ENCODE measurements at regions not wholly inside any gene's neighbourhood (a gene's known extent, or its start where the extent isn't known, plus 50 kb on each side); places are given as distances from the start of the nearest gene placed in this dataset.

DNA sequence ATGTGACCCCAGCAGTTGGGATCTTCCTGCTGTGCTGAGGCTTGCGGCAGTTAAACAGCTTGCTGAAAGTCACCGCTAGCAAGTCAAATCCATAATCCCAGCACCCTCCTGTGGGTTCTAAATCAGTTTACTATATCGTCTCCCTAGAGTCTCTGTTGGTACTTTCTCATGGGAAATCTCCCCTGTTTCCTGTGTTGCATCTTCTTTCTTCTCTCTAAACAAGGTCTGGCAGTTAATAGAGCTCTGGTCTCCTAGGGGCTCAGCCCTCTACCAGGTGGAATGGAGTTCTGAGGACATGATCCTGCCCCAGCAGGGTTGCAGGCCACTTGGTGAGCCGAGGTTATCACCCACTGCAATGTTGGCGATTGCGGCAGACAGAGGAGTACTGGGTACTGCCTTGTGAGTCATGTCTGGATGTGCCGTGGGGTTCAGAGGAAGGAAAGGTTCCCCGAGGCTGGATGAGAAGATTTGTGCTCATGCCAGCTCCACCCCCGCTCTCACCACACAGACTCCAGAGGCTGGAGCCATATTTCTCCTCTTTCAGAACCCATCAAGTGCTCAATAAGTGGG is 59.4 kb upstream of the SIX2 start:
- no peaks in the 10 kb centered on the region for H3K9me3 ChIP-seq
- H3K4me1 ChIP-seq, result no peaks in the 10 kb centered on the region
- no peaks in the 10 kb centered on the region for H3K36me3 ChIP-seq
- no peak overlapping the region for H3K27ac ChIP-seq
- no peak overlapping the region for H3K4me3 ChIP-seq
- ATAC-seq, result no peak
- peaks cover 51% of the 10 kb centered on the region for H3K27me3 ChIP-seq
- no peak for TF ChIP-seq POLR2AphosphoS5 (IDR thresholded peaks at IDR 0.05)
- no peak for TF ChIP-seq EP300 (IDR thresholded peaks at IDR 0.05)
- TF ChIP-seq, protein P1, sequence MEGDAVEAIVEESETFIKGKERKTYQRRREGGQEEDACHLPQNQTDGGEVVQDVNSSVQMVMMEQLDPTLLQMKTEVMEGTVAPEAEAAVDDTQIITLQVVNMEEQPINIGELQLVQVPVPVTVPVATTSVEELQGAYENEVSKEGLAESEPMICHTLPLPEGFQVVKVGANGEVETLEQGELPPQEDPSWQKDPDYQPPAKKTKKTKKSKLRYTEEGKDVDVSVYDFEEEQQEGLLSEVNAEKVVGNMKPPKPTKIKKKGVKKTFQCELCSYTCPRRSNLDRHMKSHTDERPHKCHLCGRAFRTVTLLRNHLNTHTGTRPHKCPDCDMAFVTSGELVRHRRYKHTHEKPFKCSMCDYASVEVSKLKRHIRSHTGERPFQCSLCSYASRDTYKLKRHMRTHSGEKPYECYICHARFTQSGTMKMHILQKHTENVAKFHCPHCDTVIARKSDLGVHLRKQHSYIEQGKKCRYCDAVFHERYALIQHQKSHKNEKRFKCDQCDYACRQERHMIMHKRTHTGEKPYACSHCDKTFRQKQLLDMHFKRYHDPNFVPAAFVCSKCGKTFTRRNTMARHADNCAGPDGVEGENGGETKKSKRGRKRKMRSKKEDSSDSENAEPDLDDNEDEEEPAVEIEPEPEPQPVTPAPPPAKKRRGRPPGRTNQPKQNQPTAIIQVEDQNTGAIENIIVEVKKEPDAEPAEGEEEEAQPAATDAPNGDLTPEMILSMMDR (IDR thresholded peaks at IDR 0.05), result no peak
- TF ChIP-seq POLR2A (IDR thresholded peaks at IDR 0.05), result no peak
- WGBS, 2 donors (ENCODE audit: low coverage in 1 of 2), result 80 to 93% methylated on average over 1 to 3 of the region's 9 CpGs

DNA sequence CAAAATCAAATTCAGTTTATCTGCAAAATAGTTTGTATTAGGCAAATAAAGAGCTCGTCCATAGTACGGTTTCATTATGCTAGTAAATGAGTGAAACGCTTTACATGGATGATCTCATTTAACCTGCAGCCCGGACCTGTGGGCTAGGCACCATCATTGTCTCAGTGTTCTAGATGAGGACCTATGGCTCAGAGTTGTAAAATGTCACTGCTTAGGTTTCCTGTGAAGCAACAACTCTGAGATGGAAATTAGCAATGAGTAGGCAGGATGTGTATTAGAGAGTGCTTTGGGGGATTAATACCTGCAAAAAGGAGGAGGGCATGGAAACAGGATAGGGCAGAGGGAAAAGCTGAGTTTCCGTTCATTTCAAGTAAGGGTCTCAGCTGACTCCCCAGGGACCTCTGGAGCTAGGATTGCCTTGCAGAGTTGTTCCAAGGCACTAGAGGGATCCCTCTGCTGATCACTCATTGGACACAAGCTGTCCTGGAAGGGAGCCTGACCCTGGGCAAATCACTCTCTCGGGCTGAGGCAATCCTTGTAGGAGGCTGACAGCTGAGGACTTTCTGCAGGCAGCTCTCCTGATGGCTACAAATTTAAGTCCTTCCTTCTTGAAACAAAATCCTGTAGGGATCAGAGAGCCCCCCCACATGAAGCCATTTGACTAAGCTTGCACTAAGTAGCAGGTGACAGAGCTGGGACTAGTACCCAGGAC is 58.8 kb upstream of the SIX2 start:
- ATAC-seq, result no peak

More for the DNA sequence above, 58.8 kb upstream of the SIX2 start:
- peaks cover 45% of the 10 kb centered on the region for H3K27me3 ChIP-seq
- no peaks in the 10 kb centered on the region for H3K9me3 ChIP-seq
- no peaks in the 10 kb centered on the region for H3K4me1 ChIP-seq
- no peak overlapping the region for H3K27ac ChIP-seq
- no peak for TF ChIP-seq POLR2AphosphoS5 (IDR thresholded peaks at IDR 0.05)
- no peak for TF ChIP-seq POLR2A (IDR thresholded peaks at IDR 0.05)
- TF ChIP-seq, protein P1 (IDR thresholded peaks at IDR 0.05), result no peak
- no peak for TF ChIP-seq EP300 (IDR thresholded peaks at IDR 0.05)
- 61 to 72% methylated on average over 5 of the region's 6 CpGs for WGBS, 2 donors (ENCODE audit: low coverage in 1 of 2)
- no peaks in the 10 kb centered on the region for H3K36me3 ChIP-seq
- no peak overlapping the region for H3K4me3 ChIP-seq
